ENCODE measurements at regions not wholly inside any gene's neighbourhood (a gene's known extent, or its start where the extent isn't known, plus 50 kb on each side); places are given as distances from the start of the nearest gene placed in this dataset.

DNA sequence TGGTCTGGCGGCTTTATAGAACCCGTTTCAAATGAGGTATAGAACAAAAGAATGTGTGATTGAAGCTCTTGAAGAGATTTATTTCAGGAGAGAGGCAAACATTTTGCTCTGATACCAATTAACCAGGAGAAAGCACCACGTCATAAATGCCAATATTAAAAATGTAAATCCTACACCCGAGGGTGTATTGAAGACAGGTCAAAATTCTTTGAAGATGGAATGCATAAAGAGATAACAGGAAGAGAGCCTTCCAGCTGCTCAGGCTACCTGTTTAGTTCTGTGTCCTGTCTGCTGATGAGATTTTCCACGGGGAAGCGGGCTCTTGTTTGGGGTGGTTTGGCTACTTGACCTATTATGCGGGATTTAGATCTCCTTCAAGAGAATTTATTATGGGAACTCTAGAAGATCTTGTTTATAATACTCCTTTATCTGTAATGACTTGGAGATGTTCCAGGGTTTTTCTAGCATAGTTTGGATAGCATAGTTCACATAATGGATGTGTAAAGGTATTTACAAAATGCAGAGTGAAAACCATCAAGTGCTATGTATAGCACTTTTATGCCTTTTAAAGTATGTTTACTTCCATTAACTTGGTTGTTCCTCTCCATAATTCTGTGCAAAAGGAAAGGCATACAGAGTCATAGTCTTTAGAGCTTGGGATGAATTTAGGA is 204.5 kb upstream of the SPRED2 start:
- Histone ChIP-seq H3K36me3 (ENCODE audit: control insufficient read depth, insufficient read depth, low read length) (no peaks in the 10 kb centered on the region), H3K9me3 (ENCODE audit: control insufficient read depth, low read length) (no peaks in the 10 kb centered on the region), H2AFZ (no peak overlapping the region), H3K4me2 (ENCODE audit: low read length) (no peak overlapping the region), H3K4me3 (ENCODE audit: low read depth, low read length) (no peak overlapping the region), H3K27me3 (ENCODE audit: control insufficient read depth, insufficient read depth, low read length) (no peaks in the 10 kb centered on the region), H3K27ac (no peak overlapping the region), H3K79me2 (no peaks in the 10 kb centered on the region), H3K9ac (no peak overlapping the region), H3K4me1 (no peaks in the 10 kb centered on the region)
- TF ChIP-seq, protein P1, sequence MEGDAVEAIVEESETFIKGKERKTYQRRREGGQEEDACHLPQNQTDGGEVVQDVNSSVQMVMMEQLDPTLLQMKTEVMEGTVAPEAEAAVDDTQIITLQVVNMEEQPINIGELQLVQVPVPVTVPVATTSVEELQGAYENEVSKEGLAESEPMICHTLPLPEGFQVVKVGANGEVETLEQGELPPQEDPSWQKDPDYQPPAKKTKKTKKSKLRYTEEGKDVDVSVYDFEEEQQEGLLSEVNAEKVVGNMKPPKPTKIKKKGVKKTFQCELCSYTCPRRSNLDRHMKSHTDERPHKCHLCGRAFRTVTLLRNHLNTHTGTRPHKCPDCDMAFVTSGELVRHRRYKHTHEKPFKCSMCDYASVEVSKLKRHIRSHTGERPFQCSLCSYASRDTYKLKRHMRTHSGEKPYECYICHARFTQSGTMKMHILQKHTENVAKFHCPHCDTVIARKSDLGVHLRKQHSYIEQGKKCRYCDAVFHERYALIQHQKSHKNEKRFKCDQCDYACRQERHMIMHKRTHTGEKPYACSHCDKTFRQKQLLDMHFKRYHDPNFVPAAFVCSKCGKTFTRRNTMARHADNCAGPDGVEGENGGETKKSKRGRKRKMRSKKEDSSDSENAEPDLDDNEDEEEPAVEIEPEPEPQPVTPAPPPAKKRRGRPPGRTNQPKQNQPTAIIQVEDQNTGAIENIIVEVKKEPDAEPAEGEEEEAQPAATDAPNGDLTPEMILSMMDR (IDR thresholded peaks at IDR 0.05), result no peak

DNA sequence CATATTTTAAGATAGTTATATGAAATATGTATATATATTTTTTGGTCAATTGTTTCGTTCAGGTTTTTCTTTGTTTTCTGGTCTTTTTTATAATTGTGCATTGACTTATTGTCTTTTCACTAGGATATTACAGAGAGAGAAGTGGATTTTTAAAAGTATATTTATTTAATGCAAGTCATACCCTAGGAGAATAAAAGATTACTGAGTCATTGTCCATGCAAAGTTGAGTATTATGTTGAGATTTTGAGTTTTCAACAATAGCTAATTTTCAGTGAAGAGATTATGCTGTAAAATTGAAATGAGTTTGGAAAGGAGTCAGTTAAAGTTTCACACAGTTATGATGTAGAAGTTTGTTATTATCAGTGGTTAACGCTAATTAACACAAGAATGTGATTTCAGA is 203.6 kb upstream of the SPRED2 start:
- Histone ChIP-seq H3K9ac (no peak overlapping the region), H3K79me2 (no peaks in the 10 kb centered on the region), H3K4me3 (ENCODE audit: low read depth, low read length) (no peak overlapping the region), H2AFZ (no peak overlapping the region), H3K4me1 (no peaks in the 10 kb centered on the region), H3K27me3 (ENCODE audit: control insufficient read depth, insufficient read depth, low read length) (no peaks in the 10 kb centered on the region), H3K36me3 (ENCODE audit: control insufficient read depth, insufficient read depth, low read length) (no peaks in the 10 kb centered on the region), H3K9me3 (ENCODE audit: control insufficient read depth, low read length) (no peaks in the 10 kb centered on the region), H3K27ac (no peak overlapping the region), H3K4me2 (ENCODE audit: low read length) (no peak overlapping the region)
- TF ChIP-seq, protein P1 (IDR thresholded peaks at IDR 0.05), result no peak

DNA sequence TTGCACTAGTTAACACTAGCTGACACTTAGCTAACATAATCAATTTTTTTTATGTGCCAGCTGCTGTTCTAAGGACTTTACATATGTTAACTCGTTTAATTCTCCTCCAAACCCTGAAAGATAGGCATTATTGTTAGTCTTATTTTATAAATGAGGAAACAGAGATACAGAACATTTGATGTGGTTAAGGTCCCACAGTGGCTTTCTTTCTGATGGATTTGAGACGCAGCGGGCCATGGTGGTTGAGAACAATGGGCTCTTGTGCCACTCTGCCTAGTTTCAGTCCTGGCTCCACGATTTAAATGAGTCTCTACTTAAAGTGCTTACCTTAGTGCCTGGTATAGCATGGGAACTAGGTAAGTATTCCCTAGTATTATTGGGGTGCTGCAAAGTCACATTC is 201.9 kb upstream of the SPRED2 start:
- no peaks in the 10 kb centered on the region for H3K9me3 ChIP-seq (ENCODE audit: control insufficient read depth, low read length)
- no peaks in the 10 kb centered on the region for H3K79me2 ChIP-seq
- TF ChIP-seq, protein P1 (IDR thresholded peaks at IDR 0.05), result no peak

DNA sequence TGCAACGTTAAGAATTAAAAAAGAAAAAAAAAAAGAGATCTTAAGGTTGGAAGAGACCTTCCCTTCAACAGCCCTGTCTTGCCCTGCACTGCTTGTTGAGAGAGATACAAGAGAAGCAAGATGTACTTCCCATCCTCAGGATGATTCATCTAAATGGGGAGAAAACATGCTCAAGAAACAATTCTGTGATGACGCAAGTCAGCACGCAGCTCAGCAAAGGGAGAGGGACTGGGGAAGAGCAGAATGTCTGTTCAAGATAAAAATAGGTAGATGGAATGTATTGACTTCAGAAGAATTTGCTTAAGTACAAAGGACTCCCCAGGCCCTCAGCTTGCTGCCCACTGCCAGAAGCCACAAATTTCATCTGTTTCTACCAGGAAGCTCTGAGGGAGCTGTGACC is 198.2 kb upstream of the SPRED2 start:
- Histone ChIP-seq H3K4me1 (no peaks in the 10 kb centered on the region), H3K36me3 (ENCODE audit: control insufficient read depth, insufficient read depth, low read length) (no peaks in the 10 kb centered on the region), H3K79me2 (no peaks in the 10 kb centered on the region), H3K4me3 (ENCODE audit: low read depth, low read length) (no peak overlapping the region), H3K27ac (no peak overlapping the region), H3K9me3 (ENCODE audit: control insufficient read depth, low read length) (no peaks in the 10 kb centered on the region), H3K27me3 (ENCODE audit: control insufficient read depth, insufficient read depth, low read length) (no peaks in the 10 kb centered on the region), H3K9ac (no peak overlapping the region), H2AFZ (no peak overlapping the region), H3K4me2 (ENCODE audit: low read length) (no peak overlapping the region)
- TF ChIP-seq, protein P1 (IDR thresholded peaks at IDR 0.05), result no peak

More for the DNA sequence above, 201.9 kb upstream of the SPRED2 start:
- Histone ChIP-seq H3K9ac (no peak overlapping the region), H3K4me1 (no peaks in the 10 kb centered on the region), H3K4me2 (ENCODE audit: low read length) (no peak overlapping the region), H2AFZ (no peak overlapping the region), H3K36me3 (ENCODE audit: control insufficient read depth, insufficient read depth, low read length) (no peaks in the 10 kb centered on the region), H3K27me3 (ENCODE audit: control insufficient read depth, insufficient read depth, low read length) (no peaks in the 10 kb centered on the region), H3K27ac (no peak overlapping the region), H3K4me3 (ENCODE audit: low read depth, low read length) (no peak overlapping the region)

DNA sequence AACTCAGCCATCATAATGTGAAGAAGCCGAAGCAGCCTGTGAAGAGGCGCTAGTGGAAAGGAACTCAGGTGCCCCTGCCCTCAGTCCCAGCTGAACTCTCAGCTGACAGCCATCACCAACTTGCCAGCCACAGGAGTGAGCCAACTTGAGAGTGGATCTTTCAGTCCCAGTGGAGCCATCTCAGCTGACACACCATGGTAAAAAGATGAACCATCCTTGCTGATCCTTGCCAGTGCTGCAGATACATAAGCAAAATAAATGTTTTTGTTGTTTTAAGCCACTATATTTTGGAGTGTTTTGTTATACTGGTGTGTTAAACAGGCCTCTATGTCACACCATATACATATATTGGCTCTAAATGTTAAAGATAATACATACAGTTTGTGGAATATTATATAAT is 195.8 kb upstream of the SPRED2 start:
- H3K4me1 ChIP-seq, result no peaks in the 10 kb centered on the region
- no peak overlapping the region for H3K4me2 ChIP-seq (ENCODE audit: low read length)
- TF ChIP-seq, protein P1 (IDR thresholded peaks at IDR 0.05), result no peak
- H3K79me2 ChIP-seq, result no peaks in the 10 kb centered on the region
- no peak overlapping the region for H3K27ac ChIP-seq
- H3K27me3 ChIP-seq (ENCODE audit: control insufficient read depth, insufficient read depth, low read length), result no peaks in the 10 kb centered on the region
- H3K4me3 ChIP-seq (ENCODE audit: low read depth, low read length), result no peak overlapping the region
- H3K9ac ChIP-seq, result no peak overlapping the region
- H2AFZ ChIP-seq, result no peak overlapping the region
- H3K9me3 ChIP-seq (ENCODE audit: control insufficient read depth, low read length), result no peaks in the 10 kb centered on the region
- no peaks in the 10 kb centered on the region for H3K36me3 ChIP-seq (ENCODE audit: control insufficient read depth, insufficient read depth, low read length)
